ENCODE measurements at regions not wholly inside any gene's neighbourhood (a gene's known extent, or its start where the extent isn't known, plus 50 kb on each side); places are given as distances from the start of the nearest gene placed in this dataset.

- no peak for DNase-seq
Observed at GRCh38 chr15:47553947-47554346, 163.4 kb upstream of the SEMA6D start.

- DNase-seq, result no peak
Observed at GRCh38 chr15:47561102-47561501, 156.2 kb upstream of the SEMA6D start.

- no peak for DNase-seq
Observed at GRCh38 chr15:47565949-47566348, 151.4 kb upstream of the SEMA6D start.

- DNase-seq, result no peak
Observed at GRCh38 chr15:47566610-47567009, 150.7 kb upstream of the SEMA6D start.

GRCh38 chr15:47568030-47568429, 149.3 kb upstream of the SEMA6D start:
- no peak for DNase-seq

- DNase-seq, result no peak
Observed at GRCh38 chr15:47570044-47570443, 147.3 kb upstream of the SEMA6D start.

GRCh38 chr15:47570451-47570850, 146.9 kb upstream of the SEMA6D start:
- DNase-seq, result no peak

GRCh38 chr15:47570881-47571640, 146.2 kb upstream of the SEMA6D start:
- DNase-seq, result no peak

- no peak for DNase-seq
Observed at GRCh38 chr15:47573673-47574072, 143.6 kb upstream of the SEMA6D start.

- DNase-seq, result no peak
Observed at GRCh38 chr15:47577000-47577399, 140.3 kb upstream of the SEMA6D start.

GRCh38 chr15:47577461-47577860, 139.8 kb upstream of the SEMA6D start:
- DNase-seq, result no peak

GRCh38 chr15:47582233-47582632, 135.1 kb upstream of the SEMA6D start:
- DNase-seq, result no peak

- no peak for DNase-seq
Observed at GRCh38 chr15:47584316-47584715, 133.0 kb upstream of the SEMA6D start.

- peak; percentile 99 for DNase-seq
Observed at GRCh38 chr15:47586653-47587224, 130.6 kb upstream of the SEMA6D start.

GRCh38 chr15:47587940-47588802, 129.1 kb upstream of the SEMA6D start:
- DNase-seq, result no peak

- DNase-seq, result no peak
Observed at GRCh38 chr15:47588958-47589357, 128.3 kb upstream of the SEMA6D start.

GRCh38 chr15:47598996-47599395, 118.3 kb upstream of the SEMA6D start:
- DNase-seq, result no peak

- no peak for DNase-seq
Observed at GRCh38 chr15:47599806-47600205, 117.5 kb upstream of the SEMA6D start.

- no peak for DNase-seq
Observed at GRCh38 chr15:47602121-47602520, 115.2 kb upstream of the SEMA6D start.

GRCh38 chr15:47603026-47603425, 114.3 kb upstream of the SEMA6D start:
- no peak for DNase-seq

GRCh38 chr15:47607695-47608094, 109.6 kb upstream of the SEMA6D start:
- DNase-seq, result no peak

GRCh38 chr15:47609693-47610092, 107.6 kb upstream of the SEMA6D start:
- DNase-seq, result no peak

- no peak for DNase-seq
Observed at GRCh38 chr15:47610736-47611135, 106.6 kb upstream of the SEMA6D start.
